ENCODE measurements at regions not wholly inside any gene's neighbourhood (a gene's known extent, or its start where the extent isn't known, plus 50 kb on each side); places are given as distances from the start of the nearest gene placed in this dataset.
A peak's percentile ranks its signal among the peaks of the same experiment; 100 is the strongest.

GRCh38 chr12:24025153-24025798 lies 75.8 kb upstream of the SOX5 start:
- DNase-seq, result no peak

- no peak for DNase-seq
These were observed 73.6 kb upstream of the SOX5 start for GRCh38 chr12:24023081-24023480.

GRCh38 chr12:24021164-24021502 lies 71.7 kb upstream of the SOX5 start:
- no peak for DNase-seq

- DNase-seq, result no peak
These were observed 71.1 kb upstream of the SOX5 start for GRCh38 chr12:24020397-24021163.

- no peak for DNase-seq
These were observed 66.3 kb upstream of the SOX5 start for GRCh38 chr12:24015833-24016160.

GRCh38 chr12:24014915-24015832 lies 65.7 kb upstream of the SOX5 start:
- no peak for DNase-seq

GRCh38 chr12:24014240-24014639 lies 64.8 kb upstream of the SOX5 start:
- DNase-seq, result no peak

GRCh38 chr12:24012528-24012927 lies 63.1 kb upstream of the SOX5 start:
- DNase-seq, result peak; percentile 8

- DNase-seq, result no peak
These were observed 62.5 kb upstream of the SOX5 start for GRCh38 chr12:24011927-24012507.

- no peak for DNase-seq
These were observed 58.7 kb upstream of the SOX5 start for GRCh38 chr12:24008166-24008565.

Measured in NCI-H1105 treated with DMSO at 0.1 percent for 48 hours (cell line).